GM23338 (cell line): ENCODE measurements at regions not wholly inside any gene's neighbourhood (a gene's known extent, or its start where the extent isn't known, plus 50 kb on each side); places are given as distances from the start of the nearest gene placed in this dataset.

ENCODE experiments used
- ATAC-seq: fragments of 200-7000 bp; cut with Tn5 transposase; 3 replicates; pipeline ENCODE4 v1.9.1; 2020
- DNase-seq: peaks from one replicate; pipeline ENCODE4 v3.0.0-alpha.2; 2015; ENCODE audit warnings: low spot score
- H2AFZ ChIP-seq: fragments of 200-600 bp; sonication (generic); 2 replicates; pipeline ENCODE4 v1.8.0; 2016; ENCODE audit warnings: antibody characterized with exemption, mild to moderate bottlenecking, moderate library complexity
- H3F3A ChIP-seq: fragments of 200-600 bp; sonication (generic); replicated peaks from 2 replicates; pipeline ENCODE4 v1.8.0; 2017; ENCODE audit warnings: antibody characterized with exemption, mixed run types, low read depth
- H3K27ac ChIP-seq: fragments of 200-600 bp; sonication (generic); 2 replicates; pipeline ENCODE4 v1.6.1; 2016; ENCODE audit warnings: low read depth
- H3K27me3 ChIP-seq: fragments of 200-600 bp; sonication (generic); 2 replicates; pipeline ENCODE4 v1.8.0; 2016; ENCODE audit warnings: mild to moderate bottlenecking, mixed run types, moderate library complexity; ENCODE audit not compliant: insufficient read depth
- H3K36me3 ChIP-seq: fragments of 200-600 bp; sonication (generic); 2 replicates; pipeline ENCODE4 v1.8.0; 2016; ENCODE audit warnings: mild to moderate bottlenecking; ENCODE audit not compliant: insufficient read depth
- H3K4me1 ChIP-seq: fragments of 200-600 bp; sonication (generic); 2 replicates; pipeline ENCODE4 v1.8.0; 2016; ENCODE audit warnings: mild to moderate bottlenecking, moderate library complexity; ENCODE audit not compliant: insufficient read depth
- H3K4me2 ChIP-seq: fragments of 200-600 bp; sonication (generic); 2 replicates; pipeline ENCODE4 v1.7.1; 2017; ENCODE audit warnings: mixed run types
- H3K4me3 ChIP-seq: fragments of 200-600 bp; sonication (generic); 2 replicates; pipeline ENCODE4 v1.6.1; 2016; ENCODE audit warnings: mixed run types
- H3K79me2 ChIP-seq: fragments of 200-600 bp; sonication (generic); replicated peaks from 2 replicates; pipeline ENCODE4 v1.8.0; 2017; ENCODE audit warnings: mild to moderate bottlenecking; ENCODE audit not compliant: insufficient read depth
- H3K9me2 ChIP-seq: fragments of 200-600 bp; sonication (generic); 2 replicates; pipeline ENCODE4 v1.8.0; 2017; ENCODE audit not compliant: insufficient read depth
- H4K20me1 ChIP-seq: fragments of 200-600 bp; sonication (generic); replicated peaks from 2 replicates; pipeline ENCODE4 v1.8.0; 2017; ENCODE audit warnings: mild to moderate bottlenecking; ENCODE audit not compliant: insufficient read depth
- H3K27ac Mint-ChIP-seq: 2 replicates; pipeline ENCODE4 v1.8.0; 2020; ENCODE audit warnings: inconsistent platforms, mild to moderate bottlenecking, moderate library complexity, mixed read lengths
- H3K27me3 Mint-ChIP-seq: 3 replicates; pipeline ENCODE4 v1.8.0; 2022; ENCODE audit warnings: low read depth, mild to moderate bottlenecking, moderate library complexity, mixed read lengths, inconsistent platforms; ENCODE audit not compliant: insufficient read depth, poor library complexity
- H3K36me3 Mint-ChIP-seq: 3 replicates; pipeline ENCODE4 v1.8.0; 2021; ENCODE audit warnings: low read depth, mild to moderate bottlenecking, inconsistent platforms, moderate library complexity, mixed read lengths
- H3K4me1 Mint-ChIP-seq: 3 replicates; pipeline ENCODE4 v1.8.0; 2020; ENCODE audit warnings: mild to moderate bottlenecking, inconsistent platforms, mixed read lengths
- H3K4me3 Mint-ChIP-seq: 3 replicates; pipeline ENCODE4 v1.8.0; 2021; ENCODE audit warnings: moderate library complexity, mild to moderate bottlenecking, inconsistent platforms, mixed read lengths
- H3K9me3 Mint-ChIP-seq: 3 replicates; pipeline ENCODE4 v1.8.0; 2020; ENCODE audit warnings: moderate library complexity, mild to moderate bottlenecking, inconsistent platforms, mixed read lengths
- CREB1 ChIP-seq: fragments of 250-450 bp; sonication (Bioruptor Pico); IDR thresholded peaks from 2 replicates; pipeline ENCODE4 v1.5.0; 2020; ENCODE audit warnings: low read depth, mild to moderate bottlenecking, moderate library complexity
- CTCF ChIP-seq, 2 experiments: fragments of 200-600 bp in 1 of 2; sonication (generic) in 1 of 2; conservative IDR thresholded peaks; 2 replicates each; pipeline versions ENCODE4 v1.5.1 to v1.6.1; 2016 to 2017; ENCODE audit warnings: antibody characterized with exemption in 2 of 2, low read depth in 2 of 2, mild to moderate bottlenecking in 2 of 2, moderate library complexity in 1 of 2
- EZH2 ChIP-seq: fragments of 200-600 bp; sonication (generic); IDR thresholded peaks from one replicate; pipeline ENCODE4 v1.8.0; 2017; ENCODE audit warnings: antibody characterized with exemption, mild to moderate bottlenecking, low read depth; ENCODE audit not compliant: unreplicated experiment
- EZH2phosphoT487 ChIP-seq: fragments of 200-600 bp; sonication (generic); IDR thresholded peaks from one replicate; pipeline ENCODE4 v1.8.1; 2018; ENCODE audit warnings: antibody characterized with exemption; ENCODE audit not compliant: unreplicated experiment
- JUNB ChIP-seq: IDR thresholded peaks from one replicate; pipeline ENCODE4 v1.6.1; 2016; ENCODE audit warnings: antibody characterized with exemption; ENCODE audit not compliant: unreplicated experiment
- NANOG ChIP-seq: IDR thresholded peaks from 2 replicates; pipeline ENCODE4 v1.6.1; 2016; ENCODE audit warnings: antibody characterized with exemption, borderline replicate concordance
- POLR2AphosphoS5 ChIP-seq: IDR thresholded peaks from 2 replicates; pipeline ENCODE4 v1.6.1; 2016; ENCODE audit warnings: antibody characterized with exemption, low read depth
- STAT1 ChIP-seq: IDR thresholded peaks from one replicate; pipeline ENCODE4 v1.6.1; 2016; ENCODE audit warnings: antibody characterized with exemption; ENCODE audit not compliant: unreplicated experiment
- ZNF114 ChIP-seq: fragments of 250-450 bp; sonication (Bioruptor Pico); IDR thresholded peaks from 2 replicates; pipeline ENCODE4 v1.5.0; 2020; ENCODE audit warnings: mild to moderate bottlenecking, moderate library complexity
- ZNF331 ChIP-seq: fragments of 250-450 bp; sonication (Bioruptor Pico); IDR thresholded peaks from 2 replicates; pipeline ENCODE4 v1.5.0; 2020; ENCODE audit warnings: low read depth, mild to moderate bottlenecking, moderate library complexity
- TF ChIP-seq, protein P1 (sequence below): IDR thresholded peaks from 2 replicates; pipeline ENCODE4 v1.6.1; 2016; ENCODE audit warnings: antibody characterized with exemption
- TF ChIP-seq, protein P2 (sequence below): IDR thresholded peaks from one replicate; pipeline ENCODE4 v1.6.1; 2018; ENCODE audit warnings: antibody characterized with exemption; ENCODE audit not compliant: unreplicated experiment
- TF ChIP-seq, protein P3 (sequence below): fragments of 250-450 bp; sonication (Bioruptor Pico); IDR thresholded peaks from 2 replicates; pipeline ENCODE4 v1.5.0; 2020; ENCODE audit warnings: mild to moderate bottlenecking, moderate library complexity

GRCh38 chr4:153151535-153152455 lies 52.4 kb upstream of the TRIM2 start:
- no peaks in the 10 kb centered on the region for H3K79me2 ChIP-seq
- no peak overlapping the region for H3K27ac ChIP-seq
- no peaks in the 10 kb centered on the region for H3K36me3 ChIP-seq
- no peak overlapping the region for H2AFZ ChIP-seq
- no peaks in the 10 kb centered on the region for H3K36me3 Mint-ChIP-seq
- peaks cover 35% of the 10 kb centered on the region for H3K4me1 ChIP-seq
- no peaks in the 10 kb centered on the region for H3K9me2 ChIP-seq
- no peaks in the 10 kb centered on the region; the same call in 2 of the 3 replicates for H3K9me3 Mint-ChIP-seq
- H3K27me3 Mint-ChIP-seq, result peaks cover 48% of the 10 kb centered on the region
- no peak for TF ChIP-seq POLR2AphosphoS5
- no peak for TF ChIP-seq STAT1
- TF ChIP-seq ZNF114 (CRISPR knock-in tag), result no peak
- TF ChIP-seq, protein P1, sequence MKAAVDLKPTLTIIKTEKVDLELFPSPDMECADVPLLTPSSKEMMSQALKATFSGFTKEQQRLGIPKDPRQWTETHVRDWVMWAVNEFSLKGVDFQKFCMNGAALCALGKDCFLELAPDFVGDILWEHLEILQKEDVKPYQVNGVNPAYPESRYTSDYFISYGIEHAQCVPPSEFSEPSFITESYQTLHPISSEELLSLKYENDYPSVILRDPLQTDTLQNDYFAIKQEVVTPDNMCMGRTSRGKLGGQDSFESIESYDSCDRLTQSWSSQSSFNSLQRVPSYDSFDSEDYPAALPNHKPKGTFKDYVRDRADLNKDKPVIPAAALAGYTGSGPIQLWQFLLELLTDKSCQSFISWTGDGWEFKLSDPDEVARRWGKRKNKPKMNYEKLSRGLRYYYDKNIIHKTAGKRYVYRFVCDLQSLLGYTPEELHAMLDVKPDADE, result no peak
- TF ChIP-seq CTCF (conservative IDR thresholded peaks at IDR 0.05; ENCODE audit: low read depth in 2 of 2), result no peak
- no peak for TF ChIP-seq JUNB
- TF ChIP-seq, protein P2, sequence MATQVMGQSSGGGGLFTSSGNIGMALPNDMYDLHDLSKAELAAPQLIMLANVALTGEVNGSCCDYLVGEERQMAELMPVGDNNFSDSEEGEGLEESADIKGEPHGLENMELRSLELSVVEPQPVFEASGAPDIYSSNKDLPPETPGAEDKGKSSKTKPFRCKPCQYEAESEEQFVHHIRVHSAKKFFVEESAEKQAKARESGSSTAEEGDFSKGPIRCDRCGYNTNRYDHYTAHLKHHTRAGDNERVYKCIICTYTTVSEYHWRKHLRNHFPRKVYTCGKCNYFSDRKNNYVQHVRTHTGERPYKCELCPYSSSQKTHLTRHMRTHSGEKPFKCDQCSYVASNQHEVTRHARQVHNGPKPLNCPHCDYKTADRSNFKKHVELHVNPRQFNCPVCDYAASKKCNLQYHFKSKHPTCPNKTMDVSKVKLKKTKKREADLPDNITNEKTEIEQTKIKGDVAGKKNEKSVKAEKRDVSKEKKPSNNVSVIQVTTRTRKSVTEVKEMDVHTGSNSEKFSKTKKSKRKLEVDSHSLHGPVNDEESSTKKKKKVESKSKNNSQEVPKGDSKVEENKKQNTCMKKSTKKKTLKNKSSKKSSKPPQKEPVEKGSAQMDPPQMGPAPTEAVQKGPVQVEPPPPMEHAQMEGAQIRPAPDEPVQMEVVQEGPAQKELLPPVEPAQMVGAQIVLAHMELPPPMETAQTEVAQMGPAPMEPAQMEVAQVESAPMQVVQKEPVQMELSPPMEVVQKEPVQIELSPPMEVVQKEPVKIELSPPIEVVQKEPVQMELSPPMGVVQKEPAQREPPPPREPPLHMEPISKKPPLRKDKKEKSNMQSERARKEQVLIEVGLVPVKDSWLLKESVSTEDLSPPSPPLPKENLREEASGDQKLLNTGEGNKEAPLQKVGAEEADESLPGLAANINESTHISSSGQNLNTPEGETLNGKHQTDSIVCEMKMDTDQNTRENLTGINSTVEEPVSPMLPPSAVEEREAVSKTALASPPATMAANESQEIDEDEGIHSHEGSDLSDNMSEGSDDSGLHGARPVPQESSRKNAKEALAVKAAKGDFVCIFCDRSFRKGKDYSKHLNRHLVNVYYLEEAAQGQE, result no peak
- no peak for TF ChIP-seq CREB1
- no peak for TF ChIP-seq ZNF331
- TF ChIP-seq NANOG, result no peak
- TF ChIP-seq, protein P3, sequence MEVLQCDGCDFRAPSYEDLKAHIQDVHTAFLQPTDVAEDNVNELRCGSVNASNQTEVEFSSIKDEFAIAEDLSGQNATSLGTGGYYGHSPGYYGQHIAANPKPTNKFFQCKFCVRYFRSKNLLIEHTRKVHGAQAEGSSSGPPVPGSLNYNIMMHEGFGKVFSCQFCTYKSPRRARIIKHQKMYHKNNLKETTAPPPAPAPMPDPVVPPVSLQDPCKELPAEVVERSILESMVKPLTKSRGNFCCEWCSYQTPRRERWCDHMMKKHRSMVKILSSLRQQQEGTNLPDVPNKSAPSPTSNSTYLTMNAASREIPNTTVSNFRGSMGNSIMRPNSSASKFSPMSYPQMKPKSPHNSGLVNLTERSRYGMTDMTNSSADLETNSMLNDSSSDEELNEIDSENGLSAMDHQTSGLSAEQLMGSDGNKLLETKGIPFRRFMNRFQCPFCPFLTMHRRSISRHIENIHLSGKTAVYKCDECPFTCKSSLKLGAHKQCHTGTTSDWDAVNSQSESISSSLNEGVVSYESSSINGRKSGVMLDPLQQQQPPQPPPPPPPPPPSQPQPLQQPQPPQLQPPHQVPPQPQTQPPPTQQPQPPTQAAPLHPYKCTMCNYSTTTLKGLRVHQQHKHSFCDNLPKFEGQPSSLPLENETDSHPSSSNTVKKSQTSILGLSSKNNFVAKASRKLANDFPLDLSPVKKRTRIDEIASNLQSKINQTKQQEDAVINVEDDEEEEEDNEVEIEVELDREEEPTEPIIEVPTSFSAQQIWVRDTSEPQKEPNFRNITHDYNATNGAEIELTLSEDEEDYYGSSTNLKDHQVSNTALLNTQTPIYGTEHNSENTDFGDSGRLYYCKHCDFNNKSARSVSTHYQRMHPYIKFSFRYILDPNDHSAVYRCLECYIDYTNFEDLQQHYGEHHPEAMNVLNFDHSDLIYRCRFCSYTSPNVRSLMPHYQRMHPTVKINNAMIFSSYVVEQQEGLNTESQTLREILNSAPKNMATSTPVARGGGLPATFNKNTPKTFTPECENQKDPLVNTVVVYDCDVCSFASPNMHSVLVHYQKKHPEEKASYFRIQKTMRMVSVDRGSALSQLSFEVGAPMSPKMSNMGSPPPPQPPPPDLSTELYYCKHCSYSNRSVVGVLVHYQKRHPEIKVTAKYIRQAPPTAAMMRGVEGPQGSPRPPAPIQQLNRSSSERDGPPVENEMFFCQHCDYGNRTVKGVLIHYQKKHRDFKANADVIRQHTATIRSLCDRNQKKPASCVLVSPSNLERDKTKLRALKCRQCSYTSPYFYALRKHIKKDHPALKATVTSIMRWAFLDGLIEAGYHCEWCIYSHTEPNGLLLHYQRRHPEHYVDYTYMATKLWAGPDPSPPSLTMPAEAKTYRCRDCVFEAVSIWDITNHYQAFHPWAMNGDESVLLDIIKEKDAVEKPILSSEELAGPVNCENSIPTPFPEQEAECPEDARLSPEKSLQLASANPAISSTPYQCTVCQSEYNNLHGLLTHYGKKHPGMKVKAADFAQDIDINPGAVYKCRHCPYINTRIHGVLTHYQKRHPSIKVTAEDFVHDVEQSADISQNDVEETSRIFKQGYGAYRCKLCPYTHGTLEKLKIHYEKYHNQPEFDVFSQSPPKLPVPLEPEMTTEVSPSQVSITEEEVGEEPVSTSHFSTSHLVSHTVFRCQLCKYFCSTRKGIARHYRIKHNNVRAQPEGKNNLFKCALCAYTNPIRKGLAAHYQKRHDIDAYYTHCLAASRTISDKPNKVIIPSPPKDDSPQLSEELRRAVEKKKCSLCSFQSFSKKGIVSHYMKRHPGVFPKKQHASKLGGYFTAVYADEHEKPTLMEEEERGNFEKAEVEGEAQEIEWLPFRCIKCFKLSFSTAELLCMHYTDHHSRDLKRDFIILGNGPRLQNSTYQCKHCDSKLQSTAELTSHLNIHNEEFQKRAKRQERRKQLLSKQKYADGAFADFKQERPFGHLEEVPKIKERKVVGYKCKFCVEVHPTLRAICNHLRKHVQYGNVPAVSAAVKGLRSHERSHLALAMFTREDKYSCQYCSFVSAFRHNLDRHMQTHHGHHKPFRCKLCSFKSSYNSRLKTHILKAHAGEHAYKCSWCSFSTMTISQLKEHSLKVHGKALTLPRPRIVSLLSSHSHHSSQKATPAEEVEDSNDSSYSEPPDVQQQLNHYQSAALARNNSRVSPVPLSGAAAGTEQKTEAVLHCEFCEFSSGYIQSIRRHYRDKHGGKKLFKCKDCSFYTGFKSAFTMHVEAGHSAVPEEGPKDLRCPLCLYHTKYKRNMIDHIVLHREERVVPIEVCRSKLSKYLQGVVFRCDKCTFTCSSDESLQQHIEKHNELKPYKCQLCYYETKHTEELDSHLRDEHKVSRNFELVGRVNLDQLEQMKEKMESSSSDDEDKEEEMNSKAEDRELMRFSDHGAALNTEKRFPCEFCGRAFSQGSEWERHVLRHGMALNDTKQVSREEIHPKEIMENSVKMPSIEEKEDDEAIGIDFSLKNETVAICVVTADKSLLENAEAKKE, result no peak
- TF ChIP-seq EZH2phosphoT487, result no peak
- TF ChIP-seq EZH2, result no peak
- H3K27me3 ChIP-seq, result peaks cover 59% of the 10 kb centered on the region
- H3K4me2 ChIP-seq, result peak overlapping the region; percentile 97
- H3K27ac Mint-ChIP-seq, result no peak overlapping the region
- DNase-seq, result peak; percentile 98
- H3F3A ChIP-seq, result peaks cover 11% of the 10 kb centered on the region
- peak; percentile 49 for ATAC-seq
- H3K4me1 Mint-ChIP-seq, result peaks cover 50% of the 10 kb centered on the region
- H4K20me1 ChIP-seq, result no peaks in the 10 kb centered on the region
- H3K4me3 ChIP-seq, result peak overlapping the region; percentile 75
- peak overlapping the region; percentile 80 for H3K4me3 Mint-ChIP-seq
